A673 (cell line): ENCODE measurements at regions not wholly inside any gene's neighbourhood (a gene's known extent, or its start where the extent isn't known, plus 50 kb on each side); places are given as distances from the start of the nearest gene placed in this dataset.

Source experiments
- BruUV-seq: library from RNA; stranded (reverse); fragments of 400-500 nt; replicated peaks from 2 replicates; lab custom pipeline; 2021; lab: Mats Ljungman, UMichigan
- CTCF ChIA-PET: fragments of 300-600 bp; sonication (Branson Sonifier 250); formaldehyde crosslinking; loops from one replicate; lab custom pipeline; 2022; ENCODE audit warnings: antibody characterized with exemption; lab: Charles Lee
- POLR2A ChIA-PET: fragments of 300-600 bp; sonication (Branson Sonifier 250); formaldehyde crosslinking; loops from one replicate; lab custom pipeline; 2022; ENCODE audit warnings: antibody characterized with exemption; ENCODE audit not compliant: low non-redundant PET; lab: Charles Lee
- DNase-seq: peaks from one replicate; pipeline ENCODE4 v3.0.0-alpha.2; 2015; ENCODE audit warnings: low spot score
- H3K27ac ChIP-seq: fragments of 200-600 bp; sonication (generic); 2 replicates; pipeline ENCODE4 v1.5.1; 2016; ENCODE audit warnings: mixed run types, low read depth, mild to moderate bottlenecking, mixed read lengths, antibody characterized with exemption, low read length; ENCODE audit not compliant: poor library complexity, severe bottlenecking
- H3K27me3 ChIP-seq: fragments of 200-600 bp; sonication (generic); replicated peaks from 2 replicates; pipeline ENCODE4 v1.6.1; 2017; ENCODE audit warnings: mixed run types, low read depth, mild to moderate bottlenecking, mixed read lengths, antibody characterized with exemption, low read length; ENCODE audit not compliant: insufficient read depth, poor library complexity
- H3K36me3 ChIP-seq: fragments of 200-600 bp; sonication (generic); 2 replicates; pipeline ENCODE4 v1.6.1; 2016; ENCODE audit warnings: mixed run types, mild to moderate bottlenecking, mixed read lengths, antibody characterized with exemption, low read length; ENCODE audit not compliant: insufficient read depth, poor library complexity, severe bottlenecking
- H3K4me1 ChIP-seq: fragments of 200-600 bp; sonication (generic); 2 replicates; pipeline ENCODE4 v1.6.1; 2017; ENCODE audit warnings: mixed run types, mild to moderate bottlenecking, mixed read lengths, antibody characterized with exemption, low read length; ENCODE audit not compliant: insufficient read depth, poor library complexity, severe bottlenecking
- H3K4me3 ChIP-seq: fragments of 200-600 bp; sonication (generic); 2 replicates; pipeline ENCODE4 v1.5.1; 2016; ENCODE audit warnings: low read depth, mixed run types, mild to moderate bottlenecking, mixed read lengths, low read length; ENCODE audit not compliant: poor library complexity, severe bottlenecking
- H3K9me3 ChIP-seq: fragments of 200-600 bp; sonication (generic); 2 replicates; pipeline ENCODE4 v1.6.1; 2016; ENCODE audit warnings: mixed run types, low read depth, mild to moderate bottlenecking, mixed read lengths, antibody characterized with exemption, low read length; ENCODE audit not compliant: poor library complexity, severe bottlenecking
- EZH2 ChIP-seq: fragments of 200-600 bp; sonication (generic); IDR thresholded peaks from 2 replicates; pipeline ENCODE4 v1.6.1; 2017; ENCODE audit warnings: borderline replicate concordance, low read depth, mild to moderate bottlenecking, mixed read lengths, antibody characterized with exemption, low read length; ENCODE audit not compliant: poor library complexity, severe bottlenecking
- intact Hi-C: fragments of 100-400 bp; cut with micrococcal nuclease; formaldehyde crosslinking; loops from one replicate; pipeline ENCODE4 v1.10.0; 2022; ENCODE audit not compliant: unreplicated experiment
- TF ChIP-seq, protein P1 (sequence below): fragments of 300-800, 200-600 bp; sonication (generic); conservative IDR thresholded peaks from 2 replicates; pipeline ENCODE4 v1.5.1; 2017; ENCODE audit warnings: low read depth, mild to moderate bottlenecking, antibody characterized with exemption, low read length, moderate library complexity, mixed read lengths

DNA sequence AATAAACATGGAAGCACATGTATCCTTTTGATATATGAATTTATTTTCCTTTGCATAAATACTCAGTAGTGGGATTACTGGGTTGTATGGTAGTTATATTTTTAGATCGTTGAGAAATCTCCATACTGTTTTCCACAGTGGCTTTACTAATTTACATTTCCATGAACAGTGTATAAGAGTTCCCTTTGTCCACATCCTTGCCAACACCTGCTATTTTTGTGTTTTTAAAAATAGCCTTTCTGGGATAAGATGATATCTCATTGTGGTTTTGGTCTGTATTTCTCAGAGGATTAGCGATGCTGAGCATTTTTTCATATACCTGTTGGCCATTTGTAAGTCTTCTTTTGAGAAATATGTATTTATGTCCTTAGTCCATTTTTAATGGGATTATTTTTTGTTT is 329.2 kb upstream of the KITLG start:
- Histone ChIP-seq H3K4me1 (no peaks in the 10 kb centered on the region), H3K9me3 (peaks cover 8% of the 10 kb centered on the region), H3K27ac (no peak overlapping the region), H3K36me3 (no peaks in the 10 kb centered on the region), H3K27me3 (no peaks in the 10 kb centered on the region), H3K4me3 (no peak overlapping the region)
- POLR2A ChIA-PET: no interaction called here
- intact Hi-C loops: no loop called here
- DNase-seq: no peak
- no TSS peak for BruUV-seq
- TF ChIP-seq EZH2: no peak
- TF ChIP-seq, protein P1, sequence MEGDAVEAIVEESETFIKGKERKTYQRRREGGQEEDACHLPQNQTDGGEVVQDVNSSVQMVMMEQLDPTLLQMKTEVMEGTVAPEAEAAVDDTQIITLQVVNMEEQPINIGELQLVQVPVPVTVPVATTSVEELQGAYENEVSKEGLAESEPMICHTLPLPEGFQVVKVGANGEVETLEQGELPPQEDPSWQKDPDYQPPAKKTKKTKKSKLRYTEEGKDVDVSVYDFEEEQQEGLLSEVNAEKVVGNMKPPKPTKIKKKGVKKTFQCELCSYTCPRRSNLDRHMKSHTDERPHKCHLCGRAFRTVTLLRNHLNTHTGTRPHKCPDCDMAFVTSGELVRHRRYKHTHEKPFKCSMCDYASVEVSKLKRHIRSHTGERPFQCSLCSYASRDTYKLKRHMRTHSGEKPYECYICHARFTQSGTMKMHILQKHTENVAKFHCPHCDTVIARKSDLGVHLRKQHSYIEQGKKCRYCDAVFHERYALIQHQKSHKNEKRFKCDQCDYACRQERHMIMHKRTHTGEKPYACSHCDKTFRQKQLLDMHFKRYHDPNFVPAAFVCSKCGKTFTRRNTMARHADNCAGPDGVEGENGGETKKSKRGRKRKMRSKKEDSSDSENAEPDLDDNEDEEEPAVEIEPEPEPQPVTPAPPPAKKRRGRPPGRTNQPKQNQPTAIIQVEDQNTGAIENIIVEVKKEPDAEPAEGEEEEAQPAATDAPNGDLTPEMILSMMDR: no peak
- CTCF ChIA-PET: no interaction called here

DNA sequence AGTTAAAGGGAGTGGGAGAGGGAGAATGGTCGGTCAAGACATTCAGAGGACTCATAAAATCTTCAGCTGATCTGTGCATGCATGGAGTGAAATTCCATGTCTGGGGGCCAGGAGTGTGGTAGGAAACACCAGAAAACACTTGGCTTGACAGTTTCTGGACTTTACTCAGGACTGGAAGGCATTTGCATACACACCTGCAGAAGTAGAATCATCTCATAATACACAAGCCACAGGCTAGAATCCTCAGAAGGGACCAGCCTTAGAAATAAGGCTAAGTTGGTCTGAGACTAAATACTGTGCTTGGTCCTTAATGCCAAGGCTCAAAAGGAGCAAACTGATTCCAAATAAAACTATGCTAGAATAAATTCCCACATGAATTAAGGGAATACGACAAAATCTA is 328.1 kb upstream of the KITLG start:
- intact Hi-C loops: no loop called here
- POLR2A ChIA-PET: no interaction called here
- Histone ChIP-seq H3K27me3 (no peaks in the 10 kb centered on the region), H3K36me3 (no peaks in the 10 kb centered on the region), H3K27ac (no peak overlapping the region), H3K4me3 (no peak overlapping the region), H3K4me1 (no peaks in the 10 kb centered on the region), H3K9me3 (peaks cover 5% of the 10 kb centered on the region)
- no peak for DNase-seq
- BruUV-seq: no TSS peak
- TF ChIP-seq EZH2: no peak
- CTCF ChIA-PET: no interaction called here

DNA sequence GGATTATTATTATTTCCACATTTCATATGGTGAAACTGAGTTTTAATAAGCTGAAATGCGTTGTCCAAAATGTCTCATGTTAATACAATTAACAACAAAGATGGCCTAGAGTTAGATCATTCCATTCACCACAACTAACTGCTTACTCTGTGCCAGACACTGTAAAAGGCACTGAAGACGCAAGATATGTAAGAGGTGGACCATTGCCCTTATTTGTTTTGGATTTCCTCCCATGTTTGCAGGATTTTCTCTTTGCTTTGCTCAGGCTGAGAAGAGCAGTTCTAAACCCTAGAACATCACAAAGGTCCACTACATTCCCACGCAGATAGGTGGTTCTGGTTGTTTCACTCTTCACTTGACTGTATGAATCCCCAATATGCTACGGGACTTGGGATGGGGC is 324.4 kb upstream of the KITLG start:
- POLR2A ChIA-PET: no interaction called here
- Histone ChIP-seq H3K4me3 (no peak overlapping the region), H3K27ac (no peak overlapping the region), H3K36me3 (no peaks in the 10 kb centered on the region), H3K9me3 (no peaks in the 10 kb centered on the region), H3K27me3 (no peaks in the 10 kb centered on the region), H3K4me1 (no peaks in the 10 kb centered on the region)
- BruUV-seq: no TSS peak
- no peak for DNase-seq
- CTCF ChIA-PET: no interaction called here
- intact Hi-C loops: no loop called here
- TF ChIP-seq, protein P1: no peak
- no peak for TF ChIP-seq EZH2

DNA sequence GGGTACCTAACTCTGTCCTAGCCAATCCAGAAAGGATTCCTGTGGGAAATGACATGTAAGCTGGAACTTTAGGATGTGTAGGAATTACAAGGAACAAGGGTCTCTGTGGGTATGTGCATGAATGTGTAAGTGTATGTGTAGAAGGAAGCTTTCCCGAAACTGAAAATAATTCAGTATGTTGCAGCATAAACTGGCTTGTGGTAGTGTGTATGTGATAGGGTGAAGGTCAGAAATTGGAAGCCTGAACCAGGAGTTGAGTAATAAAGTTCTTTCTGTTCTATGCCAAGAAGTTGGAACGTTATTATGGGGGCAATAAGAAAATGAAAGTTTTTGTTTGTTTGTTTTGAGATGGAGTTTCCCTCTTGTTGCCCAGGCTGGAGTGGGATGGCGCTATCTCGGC is 323.1 kb upstream of the KITLG start:
- Histone ChIP-seq H3K36me3 (no peaks in the 10 kb centered on the region), H3K4me1 (no peaks in the 10 kb centered on the region), H3K9me3 (no peaks in the 10 kb centered on the region), H3K27ac (no peak overlapping the region), H3K27me3 (no peaks in the 10 kb centered on the region), H3K4me3 (no peak overlapping the region)
- TF ChIP-seq, protein P1: no peak
- TF ChIP-seq EZH2: no peak
- intact Hi-C loops: no loop called here
- CTCF ChIA-PET: no interaction called here
- DNase-seq: no peak
- POLR2A ChIA-PET: no interaction called here
- BruUV-seq: no TSS peak
